PC-9 (cell line): ENCODE measurements at regions not wholly inside any gene's neighbourhood (a gene's known extent, or its start where the extent isn't known, plus 50 kb on each side); places are given as distances from the start of the nearest gene placed in this dataset.
"Not testable (repeated sequence)": the region's sequence is repeated elsewhere in the genome, so short reads cannot be mapped to it uniquely, and the experiment has no call there.

Experiments
- BruUV-seq: library from RNA; stranded (reverse); fragments of 400-500 nt; replicated peaks from 2 replicates; lab custom pipeline; 2021; lab: Mats Ljungman, UMichigan
- CTCF ChIA-PET: fragments of 300-600 bp; sonication (Branson Sonifier 250); formaldehyde crosslinking; loops from one replicate; lab custom pipeline; 2022; ENCODE audit warnings: antibody characterized with exemption; lab: Charles Lee
- POLR2A ChIA-PET: fragments of 300-600 bp; sonication (Branson Sonifier 250); formaldehyde crosslinking; loops from one replicate; lab custom pipeline; 2022; ENCODE audit warnings: antibody characterized with exemption; ENCODE audit not compliant: unreplicated experiment; lab: Charles Lee
- DNase-seq, 2 experiments: peaks; one replicate each; pipeline versions ENCODE4 v3.0.0 to v3.0.0-alpha.2; 2015 to 2022; ENCODE audit warnings: mixed read lengths in 1 of 2
- H2AFZ ChIP-seq: fragments of 200-600 bp; sonication (generic); 2 replicates; pipeline ENCODE4 v1.8.1; 2017; ENCODE audit warnings: antibody characterized with exemption
- H3F3A ChIP-seq: fragments of 200-600 bp; sonication (generic); 2 replicates; pipeline ENCODE4 v1.8.1; 2017; ENCODE audit warnings: antibody characterized with exemption, mild to moderate bottlenecking, low read depth; ENCODE audit not compliant: insufficient read depth
- H3K27ac ChIP-seq: fragments of 200-600 bp; sonication (generic); 2 replicates; pipeline ENCODE4 v1.6.1; 2016; ENCODE audit warnings: mixed run types
- H3K27me3 ChIP-seq: fragments of 200-600 bp; sonication (generic); 2 replicates; pipeline ENCODE4 v1.6.1; 2016; ENCODE audit warnings: low read depth, mixed run types; ENCODE audit not compliant: insufficient read depth
- H3K36me3 ChIP-seq: fragments of 200-600 bp; sonication (generic); 2 replicates; pipeline ENCODE4 v1.6.1; 2016; ENCODE audit warnings: low read depth, mixed run types
- H3K4me1 ChIP-seq: fragments of 200-600 bp; sonication (generic); replicated peaks from 2 replicates; pipeline ENCODE4 v1.6.1; 2016; ENCODE audit warnings: mixed run types; ENCODE audit not compliant: insufficient read depth
- H3K4me2 ChIP-seq: fragments of 200-600 bp; sonication (generic); 2 replicates; pipeline ENCODE4 v1.6.1; 2017; ENCODE audit warnings: mixed run types
- H3K4me3 ChIP-seq: fragments of 200-600 bp; sonication (generic); 2 replicates; pipeline ENCODE4 v1.6.1; 2016; ENCODE audit warnings: mixed run types
- H3K79me2 ChIP-seq: fragments of 200-600 bp; sonication (generic); 2 replicates; pipeline ENCODE4 v1.6.1; 2017; ENCODE audit warnings: low read depth, mixed run types
- H3K9me2 ChIP-seq: fragments of 200-600 bp; sonication (generic); 2 replicates; pipeline ENCODE4 v1.8.1; 2017; ENCODE audit warnings: mild to moderate bottlenecking; ENCODE audit not compliant: insufficient read depth
- H3K9me3 ChIP-seq: fragments of 200-600 bp; sonication (generic); 2 replicates; pipeline ENCODE4 v1.8.1; 2016; ENCODE audit warnings: low read depth; ENCODE audit not compliant: insufficient read depth
- H4K20me1 ChIP-seq: fragments of 200-600 bp; sonication (generic); 2 replicates; pipeline ENCODE4 v1.8.1; 2017; ENCODE audit not compliant: insufficient read depth
- EZH2 ChIP-seq: fragments of 200-600 bp; sonication (generic); IDR thresholded peaks from 2 replicates; pipeline ENCODE4 v1.8.0; 2017; ENCODE audit warnings: antibody characterized with exemption, low read depth
- intact Hi-C: fragments of 100-400 bp; cut with micrococcal nuclease; formaldehyde crosslinking; loops from one replicate; pipeline ENCODE4 v1.10.0; 2022; ENCODE audit not compliant: unreplicated experiment
- TF ChIP-seq, protein P1 (sequence below): fragments of 200-600 bp; sonication (generic); conservative IDR thresholded peaks from 2 replicates; pipeline ENCODE4 v1.6.1; 2017; ENCODE audit warnings: mixed run types, antibody characterized with exemption, mild to moderate bottlenecking, moderate library complexity

DNA sequence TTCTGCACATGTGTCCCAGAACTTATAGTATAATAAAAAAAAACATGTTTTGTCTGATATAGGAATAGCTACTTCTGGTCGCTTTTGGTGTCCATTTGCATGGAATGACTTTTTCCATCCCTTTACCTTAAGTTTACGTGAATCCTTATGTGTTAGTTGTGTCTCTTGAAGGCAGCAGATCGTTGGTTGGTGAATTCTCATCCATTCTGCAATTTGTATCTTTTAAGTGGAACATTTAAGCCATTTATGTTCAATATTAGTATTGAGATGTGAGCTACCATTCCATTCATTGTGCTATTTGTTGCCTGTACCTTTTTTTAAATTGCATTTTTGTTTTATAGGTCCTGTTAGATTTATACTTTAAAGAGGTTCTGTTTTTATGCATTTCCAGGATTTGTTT lies 55.1 kb upstream of the PHIP start:
- H3K9me3 ChIP-seq = no peaks in the 10 kb centered on the region
- H2AFZ ChIP-seq = no peak overlapping the region
- no peaks in the 10 kb centered on the region for H3K27me3 ChIP-seq
- no peaks in the 10 kb centered on the region for H3K36me3 ChIP-seq
- H3K4me1 ChIP-seq = no peaks in the 10 kb centered on the region
- H3K9me2 ChIP-seq = no peaks in the 10 kb centered on the region
- DNase-seq = no peak
- no peaks in the 10 kb centered on the region for H3F3A ChIP-seq
- intact Hi-C loops = no loop called here
- H4K20me1 ChIP-seq = no peaks in the 10 kb centered on the region
- CTCF ChIA-PET = interaction anchor here (0.6 kb wide), 1 partner anchor 294 kb away, joined by 13 read pairs; no protein-coding TSS in a partner anchor
- no peak overlapping the region for H3K4me3 ChIP-seq
- TF ChIP-seq, protein P1, sequence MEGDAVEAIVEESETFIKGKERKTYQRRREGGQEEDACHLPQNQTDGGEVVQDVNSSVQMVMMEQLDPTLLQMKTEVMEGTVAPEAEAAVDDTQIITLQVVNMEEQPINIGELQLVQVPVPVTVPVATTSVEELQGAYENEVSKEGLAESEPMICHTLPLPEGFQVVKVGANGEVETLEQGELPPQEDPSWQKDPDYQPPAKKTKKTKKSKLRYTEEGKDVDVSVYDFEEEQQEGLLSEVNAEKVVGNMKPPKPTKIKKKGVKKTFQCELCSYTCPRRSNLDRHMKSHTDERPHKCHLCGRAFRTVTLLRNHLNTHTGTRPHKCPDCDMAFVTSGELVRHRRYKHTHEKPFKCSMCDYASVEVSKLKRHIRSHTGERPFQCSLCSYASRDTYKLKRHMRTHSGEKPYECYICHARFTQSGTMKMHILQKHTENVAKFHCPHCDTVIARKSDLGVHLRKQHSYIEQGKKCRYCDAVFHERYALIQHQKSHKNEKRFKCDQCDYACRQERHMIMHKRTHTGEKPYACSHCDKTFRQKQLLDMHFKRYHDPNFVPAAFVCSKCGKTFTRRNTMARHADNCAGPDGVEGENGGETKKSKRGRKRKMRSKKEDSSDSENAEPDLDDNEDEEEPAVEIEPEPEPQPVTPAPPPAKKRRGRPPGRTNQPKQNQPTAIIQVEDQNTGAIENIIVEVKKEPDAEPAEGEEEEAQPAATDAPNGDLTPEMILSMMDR = no peak
- no peak for TF ChIP-seq EZH2
- H3K4me2 ChIP-seq = no peak overlapping the region
- BruUV-seq = no TSS peak
- POLR2A ChIA-PET = no interaction called here
- no peaks in the 10 kb centered on the region for H3K79me2 ChIP-seq
- H3K27ac ChIP-seq = no peak overlapping the region

DNA sequence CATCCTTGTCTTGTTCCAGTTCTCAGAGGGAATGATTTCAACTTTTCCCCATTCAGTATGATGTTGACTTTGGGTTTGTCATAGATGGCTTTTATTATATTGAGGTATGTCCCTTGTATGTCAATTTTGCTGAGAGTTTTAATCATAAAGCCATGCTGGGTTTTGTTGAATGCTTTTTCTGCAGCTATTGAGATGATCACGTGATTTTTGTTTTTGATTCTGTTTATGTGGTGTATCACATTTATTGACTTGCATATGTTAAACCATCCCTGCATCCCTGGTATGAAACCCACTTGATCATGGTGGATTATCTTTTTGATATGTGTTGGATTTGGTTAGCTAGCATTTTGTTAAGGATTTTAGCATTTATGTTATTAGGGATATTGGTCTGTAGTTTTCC lies 53.2 kb upstream of the PHIP start:
- H3F3A ChIP-seq, H3K27me3 ChIP-seq, H3K4me2 ChIP-seq, H3K9me3 ChIP-seq, H3K27ac ChIP-seq, DNase-seq, H3K79me2 ChIP-seq, H2AFZ ChIP-seq, BruUV-seq, H4K20me1 ChIP-seq, CTCF ChIA-PET, intact Hi-C loops, H3K9me2 ChIP-seq, H3K4me3 ChIP-seq, H3K36me3 ChIP-seq, H3K4me1 ChIP-seq, POLR2A ChIA-PET: not testable (repeated sequence)
